Suprapubic skin (tissue), 3 donors: ENCODE measurements at regions not wholly inside any gene's neighbourhood (a gene's known extent, or its start where the extent isn't known, plus 50 kb on each side); places are given as distances from the start of the nearest gene placed in this dataset.

Experiments used
- POLR2AphosphoS5 ChIP-seq, 3 donors: sonication (generic); formaldehyde crosslinking; IDR thresholded peaks; one replicate each; pipeline ENCODE4 v1.6.1; 2017; ENCODE audit warnings: antibody characterized with exemption in 3 of 3
- TF ChIP-seq, protein P1 (sequence below), 2 donors: fragments of 200-600 bp in 1 of 2; fragments of 450-650 bp in 1 of 2; sonication (generic) in 1 of 2; IDR thresholded peaks; one replicate each; pipeline ENCODE4 v1.5.1; 2016 to 2019; ENCODE audit warnings: antibody characterized with exemption in 2 of 2, mild to moderate bottlenecking in 1 of 2, moderate library complexity in 1 of 2

GRCh38 chr5:81884871-81885270 is 87.0 kb upstream of the ATG10 start:
- no peak for TF ChIP-seq POLR2AphosphoS5 (IDR thresholded peaks at IDR 0.05)
- TF ChIP-seq, protein P1, sequence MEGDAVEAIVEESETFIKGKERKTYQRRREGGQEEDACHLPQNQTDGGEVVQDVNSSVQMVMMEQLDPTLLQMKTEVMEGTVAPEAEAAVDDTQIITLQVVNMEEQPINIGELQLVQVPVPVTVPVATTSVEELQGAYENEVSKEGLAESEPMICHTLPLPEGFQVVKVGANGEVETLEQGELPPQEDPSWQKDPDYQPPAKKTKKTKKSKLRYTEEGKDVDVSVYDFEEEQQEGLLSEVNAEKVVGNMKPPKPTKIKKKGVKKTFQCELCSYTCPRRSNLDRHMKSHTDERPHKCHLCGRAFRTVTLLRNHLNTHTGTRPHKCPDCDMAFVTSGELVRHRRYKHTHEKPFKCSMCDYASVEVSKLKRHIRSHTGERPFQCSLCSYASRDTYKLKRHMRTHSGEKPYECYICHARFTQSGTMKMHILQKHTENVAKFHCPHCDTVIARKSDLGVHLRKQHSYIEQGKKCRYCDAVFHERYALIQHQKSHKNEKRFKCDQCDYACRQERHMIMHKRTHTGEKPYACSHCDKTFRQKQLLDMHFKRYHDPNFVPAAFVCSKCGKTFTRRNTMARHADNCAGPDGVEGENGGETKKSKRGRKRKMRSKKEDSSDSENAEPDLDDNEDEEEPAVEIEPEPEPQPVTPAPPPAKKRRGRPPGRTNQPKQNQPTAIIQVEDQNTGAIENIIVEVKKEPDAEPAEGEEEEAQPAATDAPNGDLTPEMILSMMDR (IDR thresholded peaks at IDR 0.05), result no peak
